Fibroblast of villous mesenchyme (primary cell): ENCODE measurements at regions not wholly inside any gene's neighbourhood (a gene's known extent, or its start where the extent isn't known, plus 50 kb on each side); places are given as distances from the start of the nearest gene placed in this dataset.

Experiments used
- DNase-seq: peaks from one replicate; pipeline ENCODE4 v3.0.0-alpha.2; 2010; ENCODE audit warnings: low read depth
- H3K4me3 ChIP-seq: 2 replicates; pipeline ENCODE4 v1.5.1; 2011; ENCODE audit warnings: low read depth, mild to moderate bottlenecking, low read length
- TF ChIP-seq, protein P1 (sequence below): IDR thresholded peaks from 2 replicates; pipeline ENCODE4 v1.5.1; 2012; ENCODE audit warnings: low read depth, mild to moderate bottlenecking, low read length; ENCODE audit not compliant: insufficient read depth

DNA sequence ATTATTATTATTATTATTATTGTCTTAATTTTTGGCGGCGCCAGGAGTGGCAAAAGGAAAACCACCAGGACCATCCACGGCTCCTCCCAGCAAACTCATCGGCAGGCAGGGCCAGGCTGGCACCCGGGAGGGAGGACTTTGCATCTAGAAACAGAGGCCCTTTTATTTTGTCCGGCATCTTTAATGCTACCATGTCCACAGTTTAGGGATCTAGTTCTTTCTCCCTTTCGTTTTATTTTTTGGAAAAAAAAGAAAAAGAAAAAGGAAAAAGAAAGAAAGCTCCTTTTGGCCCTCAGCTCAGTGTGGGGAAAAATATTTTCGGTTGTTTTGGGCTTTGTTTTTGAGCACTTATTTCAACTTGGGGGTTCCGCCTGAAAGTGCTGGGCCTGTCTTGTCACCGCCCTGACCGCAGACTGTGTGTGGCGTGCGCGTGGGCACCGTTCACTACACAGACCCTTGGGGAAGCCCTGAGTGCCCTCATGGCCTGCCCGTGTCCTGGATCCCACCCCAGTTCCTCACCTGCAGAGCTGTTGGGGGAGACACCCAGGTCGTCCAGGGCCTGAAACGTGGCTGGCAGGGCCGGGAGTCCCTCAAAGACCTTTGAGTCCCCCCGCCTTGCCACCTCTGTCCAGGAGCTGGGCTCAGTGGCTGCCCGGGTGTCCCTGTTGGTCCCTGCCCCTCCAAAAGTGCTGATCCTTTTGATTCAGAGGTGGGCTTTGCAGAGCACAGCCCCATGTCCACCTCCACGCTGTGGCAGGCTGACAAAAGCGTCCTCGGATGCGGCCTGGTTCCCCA lies 69.1 kb upstream of the PPARA start:
- no peak for DNase-seq
- TF ChIP-seq, protein P1, sequence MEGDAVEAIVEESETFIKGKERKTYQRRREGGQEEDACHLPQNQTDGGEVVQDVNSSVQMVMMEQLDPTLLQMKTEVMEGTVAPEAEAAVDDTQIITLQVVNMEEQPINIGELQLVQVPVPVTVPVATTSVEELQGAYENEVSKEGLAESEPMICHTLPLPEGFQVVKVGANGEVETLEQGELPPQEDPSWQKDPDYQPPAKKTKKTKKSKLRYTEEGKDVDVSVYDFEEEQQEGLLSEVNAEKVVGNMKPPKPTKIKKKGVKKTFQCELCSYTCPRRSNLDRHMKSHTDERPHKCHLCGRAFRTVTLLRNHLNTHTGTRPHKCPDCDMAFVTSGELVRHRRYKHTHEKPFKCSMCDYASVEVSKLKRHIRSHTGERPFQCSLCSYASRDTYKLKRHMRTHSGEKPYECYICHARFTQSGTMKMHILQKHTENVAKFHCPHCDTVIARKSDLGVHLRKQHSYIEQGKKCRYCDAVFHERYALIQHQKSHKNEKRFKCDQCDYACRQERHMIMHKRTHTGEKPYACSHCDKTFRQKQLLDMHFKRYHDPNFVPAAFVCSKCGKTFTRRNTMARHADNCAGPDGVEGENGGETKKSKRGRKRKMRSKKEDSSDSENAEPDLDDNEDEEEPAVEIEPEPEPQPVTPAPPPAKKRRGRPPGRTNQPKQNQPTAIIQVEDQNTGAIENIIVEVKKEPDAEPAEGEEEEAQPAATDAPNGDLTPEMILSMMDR, result no peak
- H3K4me3 ChIP-seq, result peak overlapping the region; percentile 93

DNA sequence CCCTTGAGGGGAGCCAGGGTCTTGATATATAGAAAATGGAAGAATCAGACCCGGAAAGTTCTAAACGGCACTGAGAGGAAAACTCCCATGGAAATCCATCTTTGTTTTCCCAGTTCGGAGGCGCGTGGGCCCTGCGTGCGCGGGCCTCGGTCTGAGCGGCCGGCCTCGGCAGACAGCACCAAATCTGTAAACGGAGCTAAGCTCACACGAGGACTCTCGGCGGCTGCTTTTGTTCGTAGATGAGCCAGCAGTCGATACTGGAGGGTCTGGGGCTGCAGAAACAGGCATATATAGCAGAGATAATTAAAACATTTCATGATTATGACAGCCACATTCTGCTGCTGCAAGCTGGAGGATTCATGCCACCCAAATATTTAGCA lies 68.5 kb upstream of the PPARA start:
- TF ChIP-seq, protein P1, result no peak
- DNase-seq, result peak; percentile 36
- H3K4me3 ChIP-seq, result peak overlapping the region; percentile 93

DNA sequence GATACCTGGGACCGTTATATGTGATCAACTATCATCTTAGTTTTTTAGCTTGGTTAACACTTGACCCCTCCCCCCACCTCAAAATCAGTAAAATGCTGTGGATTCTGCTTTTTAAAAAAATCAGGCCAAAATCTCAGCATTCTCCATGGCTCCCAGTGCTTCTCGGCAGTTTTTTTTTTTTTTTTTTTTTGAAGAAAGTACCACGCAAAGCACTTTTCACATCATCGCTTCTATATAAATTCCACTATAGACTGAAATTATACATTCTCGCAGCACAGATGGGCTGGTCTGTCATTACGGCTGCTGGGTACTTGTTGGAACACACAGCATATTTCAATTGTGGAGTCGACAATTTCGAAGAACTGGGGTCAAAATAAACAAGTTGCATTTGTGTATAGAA lies 67.7 kb upstream of the PPARA start:
- H3K4me3 ChIP-seq, result peak overlapping the region; percentile 93
- DNase-seq, result peak; percentile 30
- TF ChIP-seq, protein P1, result no peak

DNA sequence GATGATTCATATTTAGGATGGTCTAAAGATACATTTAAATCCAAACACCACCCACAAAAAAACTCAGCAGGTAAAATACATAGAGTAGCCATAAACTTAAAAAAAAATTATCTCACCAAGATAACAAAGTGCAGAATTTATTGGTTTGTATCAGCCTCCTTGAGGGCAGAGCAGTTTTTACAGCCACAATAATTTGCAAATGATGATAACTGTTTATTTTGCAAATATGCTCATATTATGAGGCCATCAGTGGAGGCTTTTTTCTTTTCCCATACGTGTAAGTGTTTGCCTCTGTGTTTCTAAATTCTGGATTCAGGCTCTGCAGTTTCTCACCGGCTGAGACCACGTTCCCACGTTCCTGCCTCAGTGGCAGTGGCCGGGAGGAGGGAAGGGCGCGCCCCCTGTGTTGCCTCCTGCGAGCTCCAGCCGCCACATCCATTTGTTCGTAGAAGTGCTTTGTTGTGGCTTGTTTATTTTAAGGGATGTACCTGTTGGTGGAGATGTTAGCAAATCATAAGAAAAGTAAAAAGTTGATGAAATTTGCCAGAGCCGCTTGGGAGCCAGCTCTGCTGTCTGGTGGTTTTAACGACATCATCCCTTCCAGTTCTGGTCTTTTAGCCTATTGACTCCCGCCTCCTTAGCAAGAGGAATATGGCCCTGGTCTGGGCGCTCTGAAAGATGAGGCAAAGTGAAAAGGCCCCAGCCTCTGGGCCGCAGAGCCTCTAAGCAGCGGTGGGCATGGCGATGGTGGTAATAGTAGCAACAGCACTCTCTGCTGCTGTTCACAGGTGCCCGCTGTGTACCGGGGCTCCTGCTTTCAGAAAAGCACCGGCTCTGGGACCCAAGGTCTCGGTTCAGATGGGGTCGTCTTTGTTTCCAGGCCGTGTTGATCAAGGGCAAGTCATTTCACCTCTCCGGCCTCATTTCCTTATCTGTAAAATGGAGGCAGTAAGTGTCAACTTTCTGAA lies 66.7 kb upstream of the PPARA start:
- DNase-seq, result peak; percentile 55
- TF ChIP-seq, protein P1, result no peak
- peak overlapping the region; percentile 93 for H3K4me3 ChIP-seq

DNA sequence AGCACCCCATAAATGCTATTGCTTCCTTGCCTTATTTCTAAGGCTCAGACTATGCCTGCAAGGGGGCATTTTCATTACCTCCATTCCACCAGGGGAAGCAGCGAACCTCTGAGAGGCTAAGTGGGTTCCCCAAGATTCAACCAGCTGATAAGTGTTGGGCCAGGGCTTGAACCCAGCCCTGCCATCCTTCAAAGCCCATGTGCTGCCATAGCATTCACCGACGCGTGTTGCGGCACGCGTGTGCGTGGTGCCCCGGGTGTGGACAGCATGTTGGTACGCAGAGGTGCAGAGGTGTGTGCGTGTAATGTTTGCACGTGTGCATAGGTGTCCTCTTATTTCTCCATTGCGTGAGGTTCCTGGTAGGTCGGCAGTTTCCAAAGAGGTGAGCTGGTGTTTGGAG lies 66.0 kb upstream of the PPARA start:
- TF ChIP-seq, protein P1, result no peak
- H3K4me3 ChIP-seq, result peak overlapping the region; percentile 93
- no peak for DNase-seq

DNA sequence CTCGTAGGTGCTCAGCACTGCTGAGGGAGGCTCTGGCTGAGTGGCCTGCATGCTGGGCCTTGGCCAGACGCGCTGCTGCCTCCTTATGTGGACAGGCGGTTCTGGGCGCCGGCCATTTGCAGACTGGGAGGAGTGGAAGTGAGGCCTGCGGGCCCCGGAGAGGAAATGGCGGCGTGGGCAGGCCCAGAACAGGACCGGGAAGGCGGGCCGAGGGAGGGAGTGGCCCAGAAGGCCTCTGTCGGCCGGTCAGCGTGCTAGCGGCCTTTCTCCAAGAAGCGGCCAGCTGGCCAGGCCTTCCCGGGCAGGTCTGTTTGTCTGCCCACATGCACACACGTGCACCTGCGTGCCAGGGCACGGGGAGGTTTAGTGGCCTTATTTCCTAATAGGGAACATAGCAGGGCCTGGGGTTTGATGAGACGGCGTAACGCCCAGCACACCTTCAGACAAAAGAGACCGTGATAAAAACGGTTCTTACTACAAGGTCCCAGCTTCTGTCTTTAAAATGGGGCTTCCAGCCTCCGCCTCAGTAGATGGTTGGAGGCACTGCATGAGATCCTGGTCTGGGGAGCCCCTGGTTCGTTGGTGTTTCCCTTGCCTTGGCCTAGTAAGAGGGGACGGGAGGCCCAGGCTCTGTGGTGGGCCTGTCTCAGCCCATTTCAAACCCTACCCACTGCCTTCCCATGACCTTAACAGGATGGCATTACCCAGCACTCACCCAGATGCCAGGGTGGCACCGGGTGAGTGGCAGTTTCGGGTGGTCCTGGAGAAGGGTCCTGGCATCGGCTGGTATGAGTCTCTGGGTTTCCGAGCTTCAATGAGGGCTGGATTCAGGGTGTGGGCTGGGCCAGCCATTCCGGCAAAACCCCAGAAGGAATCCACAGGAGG lies 65.1 kb upstream of the PPARA start:
- TF ChIP-seq, protein P1, result no peak
- H3K4me3 ChIP-seq, result peak overlapping the region; percentile 93
- DNase-seq, result peak; percentile 89
